NCI-H1694 treated with DMSO at 0.1 percent for 48 hours (cell line): ENCODE measurements at regions not wholly inside any gene's neighbourhood (a gene's known extent, or its start where the extent isn't known, plus 50 kb on each side); places are given as distances from the start of the nearest gene placed in this dataset.
"Not testable (repeated sequence)": the region's sequence is repeated elsewhere in the genome, so short reads cannot be mapped to it uniquely, and the experiment has no call there.

Source experiments
- DNase-seq: peaks from one replicate; lab custom pipeline; 2025; lab: John Stamatoyannopoulos, UW

GRCh38 chr12:124475295-124476010 lies 92.0 kb downstream of the NCOR2 start:
- DNase-seq = no peak

- DNase-seq = no peak
Measured at GRCh38 chr12:124474709-124475108, 92.7 kb downstream of the NCOR2 start.

GRCh38 chr12:124472690-124473279 lies 94.6 kb downstream of the NCOR2 start:
- DNase-seq = no peak

GRCh38 chr12:124471828-124472227 lies 95.6 kb downstream of the NCOR2 start:
- no peak for DNase-seq

- DNase-seq = no peak
Measured at GRCh38 chr12:124470806-124471205, 96.6 kb downstream of the NCOR2 start.

- no peak for DNase-seq
Measured at GRCh38 chr12:124470139-124470538, 97.3 kb downstream of the NCOR2 start.

- no peak for DNase-seq
Measured at GRCh38 chr12:124469193-124469888, 98.1 kb downstream of the NCOR2 start.

- DNase-seq = not testable (repeated sequence)
Measured at GRCh38 chr12:124467549-124467948, 99.9 kb downstream of the NCOR2 start.

GRCh38 chr12:124466216-124467128 lies 100.9 kb downstream of the NCOR2 start:
- no peak for DNase-seq

- no peak for DNase-seq
Measured at GRCh38 chr12:124465473-124465872, 101.9 kb downstream of the NCOR2 start.

GRCh38 chr12:124464830-124465229 lies 102.6 kb downstream of the NCOR2 start:
- DNase-seq = no peak

- no peak for DNase-seq
Measured at GRCh38 chr12:124464062-124464461, 103.3 kb downstream of the NCOR2 start.

- DNase-seq = peak; percentile 39
Measured at GRCh38 chr12:124463341-124463921, 104.0 kb downstream of the NCOR2 start.

- no peak for DNase-seq
Measured at GRCh38 chr12:124462750-124463149, 104.7 kb downstream of the NCOR2 start.

GRCh38 chr12:124461851-124462623 lies 105.4 kb downstream of the NCOR2 start:
- DNase-seq = no peak

- DNase-seq = no peak
Measured at GRCh38 chr12:124461241-124461673, 106.2 kb downstream of the NCOR2 start.

GRCh38 chr12:124460771-124461170 lies 106.6 kb downstream of the NCOR2 start:
- DNase-seq = no peak

GRCh38 chr12:124459852-124460645 lies 107.4 kb downstream of the NCOR2 start:
- DNase-seq = no peak

GRCh38 chr12:124458992-124459851 lies 108.2 kb downstream of the NCOR2 start:
- DNase-seq = no peak
